Mesenteric fat pad (tissue), 1 donor: ENCODE measurements at regions not wholly inside any gene's neighbourhood (a gene's known extent, or its start where the extent isn't known, plus 50 kb on each side); places are given as distances from the start of the nearest gene placed in this dataset.

Experiments used
- DNase-seq: peaks from one replicate; pipeline ENCODE4 v3.0.0-alpha.2; 2020; ENCODE audit warnings: low spot score
- donor health status: DM: yes; HTN: yes; CAD: no.

- DNase-seq, result no peak
Measured at GRCh38 chr16:85187886-85188285, 75.6 kb upstream of the CIBAR2 start.

DNA sequence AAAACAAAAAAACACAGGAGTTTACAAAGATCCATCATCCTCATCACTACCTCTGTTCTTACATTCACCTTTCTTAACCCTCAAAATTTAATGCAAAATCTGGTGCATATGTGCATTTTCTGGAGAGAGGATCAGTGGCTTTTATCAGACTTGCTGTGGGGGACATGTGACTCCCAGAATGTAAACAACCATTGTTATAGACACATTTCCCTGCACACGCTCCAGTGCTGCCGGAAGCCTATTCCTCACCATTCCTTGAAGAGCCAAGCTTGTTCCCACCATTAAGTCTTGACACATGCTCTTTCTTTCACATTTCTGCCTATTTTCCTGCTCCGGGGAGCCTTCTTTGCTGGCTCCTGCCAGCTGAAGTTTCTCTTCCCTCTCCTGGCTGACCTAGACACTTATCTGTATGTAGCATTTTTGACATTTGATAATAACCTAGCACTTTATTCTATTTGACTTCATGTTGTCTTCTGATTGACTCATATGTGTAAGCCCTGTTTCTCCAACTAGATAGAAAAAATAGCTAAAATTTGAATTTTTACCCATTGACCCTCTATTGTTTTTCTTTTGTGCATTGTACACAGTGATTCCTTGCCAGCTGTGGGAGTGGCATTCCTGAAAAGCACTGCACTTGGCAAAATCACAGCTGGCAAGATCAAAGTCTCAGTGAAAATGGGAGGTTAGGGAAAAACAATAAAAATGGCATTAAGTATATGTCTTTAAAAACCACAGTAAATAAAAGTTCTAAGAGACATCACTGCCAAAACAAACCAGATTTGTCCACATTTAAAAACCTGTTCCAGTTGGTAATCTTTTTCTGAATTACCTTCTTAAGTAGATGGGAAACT is 76.8 kb upstream of the CIBAR2 start:
- no peak for DNase-seq

DNA sequence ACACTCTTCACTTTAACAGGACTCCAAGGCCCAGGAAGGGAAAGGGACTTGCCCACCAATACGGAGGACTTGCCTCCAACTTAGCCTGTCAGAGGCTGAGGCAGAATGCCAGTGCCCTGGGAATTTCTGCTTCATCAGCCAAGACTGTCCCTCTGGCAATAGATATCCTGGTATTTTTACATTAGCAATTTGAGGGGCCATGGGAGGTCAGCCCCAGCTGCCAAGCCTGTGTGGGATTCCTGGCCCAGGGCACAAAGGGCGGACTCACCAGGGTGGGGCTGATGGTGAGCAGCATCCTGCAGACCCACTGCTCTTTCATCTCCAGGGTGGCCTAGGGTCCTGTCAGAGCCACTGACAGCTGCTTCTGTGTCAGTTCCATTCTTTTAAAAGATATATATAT is 78.3 kb upstream of the CIBAR2 start:
- no peak for DNase-seq

GRCh38 chr16:85191341-85191965 is 79.2 kb upstream of the CIBAR2 start:
- DNase-seq, result no peak

- DNase-seq, result no peak
Measured at GRCh38 chr16:85192238-85193114, 80.2 kb upstream of the CIBAR2 start.

DNA sequence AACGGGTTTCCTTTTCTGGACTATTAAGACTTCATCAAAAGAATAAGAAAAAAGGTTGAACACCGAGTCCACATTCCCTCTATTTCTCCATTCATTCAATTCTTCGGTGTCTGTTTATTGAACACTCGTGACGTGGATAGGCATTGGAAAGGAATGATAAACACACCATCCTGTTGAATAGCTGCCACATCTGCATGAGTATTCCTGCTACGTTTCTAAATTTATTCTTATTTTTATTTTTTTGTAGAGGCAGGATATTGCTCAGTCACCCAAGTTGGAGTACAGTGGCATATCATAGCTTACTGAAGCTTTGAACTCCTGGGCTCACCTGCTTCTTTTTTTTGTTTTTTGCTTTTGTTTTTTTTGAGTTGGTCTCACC is 80.8 kb upstream of the CIBAR2 start:
- no peak for DNase-seq

DNA sequence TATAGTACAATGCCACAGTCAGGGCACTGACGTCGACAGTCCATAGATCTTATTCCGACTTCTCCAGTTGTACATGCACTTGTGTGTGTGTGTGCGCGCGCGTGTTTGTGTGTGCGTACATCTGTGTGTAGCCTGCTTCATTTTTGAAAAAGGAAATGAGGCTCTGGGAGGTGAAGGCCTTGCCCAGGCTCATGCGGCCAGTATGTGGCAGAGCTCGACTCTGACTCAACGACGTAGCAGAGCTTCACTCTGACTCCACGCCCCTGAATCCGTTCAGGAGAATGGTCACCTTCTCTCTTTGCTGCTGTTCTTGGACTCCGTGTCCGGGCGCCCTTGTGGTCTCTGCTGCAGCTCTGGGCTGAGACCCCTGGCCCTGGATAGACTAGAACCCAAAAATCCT is 81.6 kb upstream of the CIBAR2 start:
- DNase-seq, result no peak

GRCh38 chr16:85194307-85195270 is 82.3 kb upstream of the CIBAR2 start:
- no peak for DNase-seq

DNA sequence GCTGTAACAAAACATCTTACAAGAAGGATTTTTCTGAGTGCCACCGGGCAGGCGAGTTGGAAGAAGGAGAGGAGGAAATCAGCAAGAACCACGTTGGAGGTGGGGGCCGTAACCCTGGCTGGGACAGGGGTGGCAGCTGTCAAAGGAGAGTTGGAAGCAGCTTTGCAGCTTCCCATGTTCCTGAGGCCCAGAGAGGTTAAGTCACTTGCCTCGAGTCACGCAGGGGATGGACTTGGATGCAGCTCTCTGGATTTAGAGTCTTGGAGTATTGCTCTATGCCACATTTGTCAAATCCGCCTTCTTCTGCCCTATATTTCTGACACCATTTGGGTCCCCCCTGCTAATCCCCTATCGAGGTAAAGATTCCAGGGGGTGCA is 83.0 kb upstream of the CIBAR2 start:
- DNase-seq, result no peak

DNA sequence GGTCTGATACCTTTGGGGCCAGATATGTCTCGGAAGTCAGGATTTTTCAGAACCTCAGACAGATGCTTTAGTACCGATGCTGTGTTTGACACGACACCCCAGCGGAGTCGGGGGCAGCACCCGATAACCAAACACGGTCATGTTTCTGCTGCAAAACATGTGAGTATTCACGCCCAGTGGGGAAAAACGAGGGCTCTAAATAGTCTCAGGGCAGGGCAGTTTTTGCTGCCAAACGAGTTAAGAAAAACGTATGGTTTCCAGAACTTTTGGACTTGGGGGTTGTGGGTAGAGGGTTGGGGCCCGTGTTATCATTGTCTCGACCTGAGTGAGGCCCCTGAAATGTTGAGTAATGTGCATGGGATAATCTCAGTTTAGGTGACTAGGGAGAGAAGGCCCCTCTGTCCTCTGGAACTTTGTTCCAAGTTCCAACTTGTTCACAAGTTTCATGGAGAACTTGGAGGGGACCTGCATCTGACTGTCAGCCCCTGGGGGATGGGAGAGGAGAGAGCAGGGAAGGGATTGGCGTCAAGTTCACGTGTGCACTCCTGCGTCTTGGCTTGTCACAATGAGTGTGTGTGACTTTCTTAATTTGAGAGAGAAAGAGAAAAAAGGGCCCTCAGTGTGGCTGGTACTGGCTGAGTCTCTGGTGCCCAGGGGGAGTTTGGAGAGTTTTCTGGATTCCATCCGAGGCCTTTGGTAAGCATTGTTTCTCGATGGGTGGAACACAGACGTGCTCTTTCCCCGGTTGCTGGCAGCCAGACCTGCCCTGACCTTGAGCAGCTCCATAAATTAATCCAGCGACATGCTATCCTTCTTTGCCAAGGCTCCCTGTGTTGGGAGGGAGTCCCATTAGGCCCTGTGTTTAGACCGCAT is 83.9 kb upstream of the CIBAR2 start:
- DNase-seq, result no peak

- no peak for DNase-seq
Measured at GRCh38 chr16:85196976-85197375, 84.7 kb upstream of the CIBAR2 start.

- no peak for DNase-seq
Measured at GRCh38 chr16:85197611-85198566, 85.6 kb upstream of the CIBAR2 start.

DNA sequence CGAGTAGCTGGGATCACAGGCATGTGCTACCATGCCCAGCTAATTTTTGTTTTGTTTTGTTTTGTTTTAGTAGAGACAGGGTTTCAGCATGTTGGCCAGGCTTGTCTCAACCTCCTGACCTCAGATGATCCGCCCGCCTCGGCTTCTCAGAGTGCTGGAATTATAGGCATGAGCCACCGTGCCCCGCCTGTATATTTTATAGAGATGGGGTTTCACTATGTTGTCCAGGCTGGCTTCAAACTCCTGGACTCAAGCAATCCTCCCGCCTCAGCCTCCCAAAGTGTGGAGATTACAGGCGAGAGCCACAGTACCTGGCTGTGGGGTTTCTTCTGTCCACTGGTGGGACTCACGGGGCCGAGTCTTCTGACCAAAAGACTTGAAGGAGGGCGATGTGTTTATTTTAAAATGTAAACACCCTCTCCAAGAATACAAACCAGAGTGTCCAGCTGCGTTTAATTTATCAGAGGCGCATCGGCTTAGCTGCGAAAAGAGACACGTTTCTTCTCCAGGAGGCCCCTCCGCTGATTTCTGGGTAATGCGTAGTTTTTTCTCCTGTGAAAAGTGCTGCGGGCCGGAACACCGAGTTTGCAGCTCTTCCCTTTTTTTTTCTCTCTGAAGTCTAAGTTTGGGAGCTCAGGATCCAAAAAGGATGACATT is 86.9 kb upstream of the CIBAR2 start:
- DNase-seq, result no peak

GRCh38 chr16:85199880-85200279 is 87.6 kb upstream of the CIBAR2 start:
- DNase-seq, result no peak

GRCh38 chr16:85200471-85201278 is 88.4 kb upstream of the CIBAR2 start:
- no peak for DNase-seq

GRCh38 chr16:85201574-85201973 is 89.3 kb upstream of the CIBAR2 start:
- no peak for DNase-seq

GRCh38 chr16:85202051-85202601 is 89.9 kb upstream of the CIBAR2 start:
- DNase-seq, result no peak
